HG03571 (cell line): ENCODE measurements at regions not wholly inside any gene's neighbourhood (a gene's known extent, or its start where the extent isn't known, plus 50 kb on each side); places are given as distances from the start of the nearest gene placed in this dataset.

Experiments
- ATAC-seq: cut with Tn5 transposase; IDR thresholded peaks from one replicate; pipeline ENCODE4 v1.9.1; 2021; ENCODE audit not compliant: unreplicated experiment

DNA sequence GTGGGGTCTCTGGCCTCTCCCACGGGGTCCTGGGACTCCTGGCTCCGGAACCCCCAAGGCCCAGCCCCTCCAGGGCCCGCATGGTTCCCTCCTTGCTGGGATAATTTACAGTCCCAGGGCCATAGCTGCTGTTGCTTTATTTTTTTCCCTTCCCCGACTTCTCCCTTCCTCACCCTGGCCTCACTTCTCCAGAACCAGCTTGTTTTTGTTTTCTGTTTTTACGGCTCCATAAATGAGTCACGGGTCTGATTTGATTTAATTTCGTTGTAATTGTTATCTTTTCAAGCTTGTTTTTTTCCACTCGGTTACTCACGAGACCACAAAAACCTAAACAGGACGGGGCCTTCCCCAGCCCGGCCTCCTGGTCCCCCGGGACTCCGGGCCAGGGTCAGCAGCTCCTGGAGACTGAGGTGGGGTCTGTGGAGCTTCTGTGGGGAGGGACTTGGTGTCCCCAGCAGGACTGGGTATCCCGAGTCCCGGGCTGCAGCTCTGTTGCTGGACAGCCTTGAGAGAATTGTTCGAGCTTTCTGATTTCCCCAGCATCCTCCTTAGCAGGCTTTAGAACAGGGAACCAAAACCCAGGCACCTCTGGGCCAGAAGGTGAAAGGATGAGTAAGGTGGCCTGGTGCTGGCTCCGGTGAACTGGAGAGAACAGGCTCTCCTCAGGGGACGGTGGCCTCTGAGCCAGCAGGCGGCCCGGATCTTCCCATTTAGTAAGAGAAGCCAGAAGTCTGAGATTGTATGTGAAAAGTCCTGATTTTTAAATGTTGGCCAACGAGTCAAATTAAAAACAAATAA lies 94.9 kb downstream of the CEBPB start:
- ATAC-seq: no peak

DNA sequence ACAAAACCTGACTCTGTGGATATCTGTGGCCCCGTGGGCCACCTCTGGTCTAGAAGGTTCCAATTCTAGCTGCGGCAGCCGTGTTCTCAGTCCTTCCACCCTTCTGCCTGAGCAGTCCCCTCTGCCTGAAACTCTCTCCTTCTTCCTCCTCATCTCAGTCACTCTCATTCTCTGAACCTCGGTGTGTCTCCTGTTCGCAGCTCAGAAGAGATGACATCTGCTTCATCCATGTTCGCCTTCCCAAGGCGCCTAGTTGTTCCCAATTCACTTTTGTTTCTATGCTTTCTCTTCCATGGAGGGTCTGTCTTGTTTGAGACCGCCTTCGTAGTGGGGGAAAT lies 95.5 kb downstream of the CEBPB start:
- ATAC-seq: no peak

DNA sequence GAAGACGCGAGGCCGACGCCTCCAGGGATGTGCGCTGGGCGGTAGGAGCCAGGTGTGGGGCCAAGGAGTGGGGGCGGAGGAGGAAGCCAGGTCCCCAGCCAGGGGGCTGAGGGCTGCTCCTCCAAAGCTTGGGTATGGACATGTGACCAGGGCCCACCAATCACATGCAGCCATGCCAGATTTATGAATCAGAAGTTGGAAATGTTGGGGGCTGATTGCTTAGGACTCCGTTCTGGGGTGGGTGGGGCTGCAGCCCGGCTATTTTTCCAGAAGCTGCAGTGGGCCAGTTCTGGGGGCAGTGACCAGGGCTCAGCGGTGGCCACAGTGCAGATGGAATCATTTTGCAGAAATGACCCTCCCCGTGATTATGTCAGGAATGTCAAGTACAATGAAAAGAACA lies 96.0 kb downstream of the CEBPB start:
- ATAC-seq: no peak

DNA sequence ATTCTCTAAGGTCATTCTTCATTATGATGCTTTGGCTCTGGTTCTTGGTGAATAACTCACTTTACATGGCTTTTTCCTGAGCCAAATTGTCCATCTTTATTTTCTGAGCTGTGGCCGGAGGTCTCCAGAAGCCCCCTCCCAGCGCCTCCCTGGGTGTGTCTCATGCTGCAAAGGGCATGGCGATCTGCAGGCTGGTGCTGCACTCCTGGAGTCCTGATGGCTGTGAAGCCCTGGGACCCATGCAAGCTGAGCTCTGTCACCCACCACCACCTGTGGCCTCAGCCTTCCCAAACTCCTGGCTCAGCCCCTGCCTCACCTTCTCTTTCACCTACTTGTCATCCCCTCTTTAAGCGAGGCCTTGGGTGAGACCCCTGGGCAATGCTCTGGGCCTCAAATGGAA lies 96.9 kb downstream of the CEBPB start:
- no peak for ATAC-seq

DNA sequence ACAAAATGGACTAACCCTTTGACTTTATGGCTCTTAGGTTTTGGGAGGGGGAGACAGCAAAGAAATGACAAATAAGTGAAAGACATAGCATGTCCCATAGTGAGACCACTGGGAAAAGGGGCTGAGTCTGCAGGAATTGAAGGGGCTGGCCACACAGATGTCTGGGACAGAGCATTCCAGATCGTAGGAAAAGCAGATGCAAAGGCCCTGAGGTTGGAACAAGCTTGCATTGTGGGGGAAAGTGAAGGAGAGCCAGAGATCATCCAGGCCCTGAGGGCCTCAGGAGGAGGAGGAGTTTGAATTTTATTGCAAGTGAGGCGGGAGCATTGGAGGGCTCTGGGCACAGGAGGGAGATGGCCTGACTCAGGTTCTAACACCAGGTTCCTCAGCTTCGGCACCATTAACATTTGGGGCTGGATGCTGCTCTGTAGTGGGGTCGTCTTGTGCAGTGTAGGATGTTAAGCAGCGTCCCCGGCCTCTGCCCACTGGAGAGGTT lies 97.5 kb downstream of the CEBPB start:
- ATAC-seq: no peak

DNA sequence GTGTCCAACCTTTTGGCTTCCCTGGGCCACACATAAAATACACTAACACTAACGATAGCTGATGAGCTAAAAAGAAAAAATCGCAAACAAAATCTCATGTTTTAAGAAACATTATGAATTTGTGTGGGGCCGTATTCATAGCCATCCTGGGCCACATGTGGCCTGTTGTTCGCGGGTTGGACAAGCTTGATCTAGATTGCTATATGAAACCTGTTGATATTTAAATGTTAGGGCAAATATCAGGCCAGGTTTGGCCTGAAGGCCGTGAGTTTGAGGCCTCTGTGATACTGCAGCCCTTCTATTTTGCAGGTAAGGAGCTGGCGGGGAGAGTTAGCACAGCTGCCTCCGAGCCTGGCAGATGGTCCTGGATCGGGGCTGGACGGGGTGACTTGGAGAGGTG lies 99.0 kb downstream of the CEBPB start:
- no peak for ATAC-seq

DNA sequence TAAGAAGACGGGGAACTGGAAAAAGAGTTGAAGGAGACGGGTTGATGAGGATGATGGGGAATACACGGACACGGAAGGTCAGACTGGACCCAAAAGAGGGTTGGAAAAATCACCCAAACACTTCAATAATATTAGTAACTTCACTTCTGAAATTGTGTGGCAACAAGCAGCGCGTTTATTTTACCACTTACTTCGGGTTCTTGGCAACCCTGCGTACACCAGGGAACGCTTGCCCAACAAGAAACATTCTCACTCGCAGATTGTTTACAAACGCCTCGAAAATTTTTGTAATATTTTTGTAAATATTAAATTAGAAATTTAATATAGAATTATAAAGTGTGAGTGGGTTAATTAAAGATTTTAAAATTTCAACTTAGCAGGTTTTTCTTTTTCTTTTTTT lies 99.5 kb downstream of the CEBPB start:
- no peak for ATAC-seq

DNA sequence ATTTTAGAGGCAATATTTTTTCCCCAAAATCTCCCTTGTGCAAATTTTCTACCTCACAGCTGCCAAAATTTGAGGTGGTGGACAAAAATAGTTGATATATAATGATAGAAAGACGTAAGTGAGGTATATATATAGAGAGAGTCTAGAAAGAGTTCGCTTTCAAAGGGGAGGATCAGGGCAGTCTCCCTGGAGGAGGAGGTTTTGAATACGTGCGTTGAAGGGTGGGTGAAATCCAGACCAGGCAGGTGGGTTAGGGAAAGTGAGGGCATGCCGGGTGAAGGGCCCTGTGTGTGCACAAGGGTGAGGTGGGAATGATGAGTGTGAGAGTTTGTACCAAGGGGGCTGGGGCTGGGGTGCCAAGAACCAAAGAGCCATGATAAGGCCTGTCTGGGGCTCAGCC lies 100.2 kb downstream of the CEBPB start:
- ATAC-seq: no peak

DNA sequence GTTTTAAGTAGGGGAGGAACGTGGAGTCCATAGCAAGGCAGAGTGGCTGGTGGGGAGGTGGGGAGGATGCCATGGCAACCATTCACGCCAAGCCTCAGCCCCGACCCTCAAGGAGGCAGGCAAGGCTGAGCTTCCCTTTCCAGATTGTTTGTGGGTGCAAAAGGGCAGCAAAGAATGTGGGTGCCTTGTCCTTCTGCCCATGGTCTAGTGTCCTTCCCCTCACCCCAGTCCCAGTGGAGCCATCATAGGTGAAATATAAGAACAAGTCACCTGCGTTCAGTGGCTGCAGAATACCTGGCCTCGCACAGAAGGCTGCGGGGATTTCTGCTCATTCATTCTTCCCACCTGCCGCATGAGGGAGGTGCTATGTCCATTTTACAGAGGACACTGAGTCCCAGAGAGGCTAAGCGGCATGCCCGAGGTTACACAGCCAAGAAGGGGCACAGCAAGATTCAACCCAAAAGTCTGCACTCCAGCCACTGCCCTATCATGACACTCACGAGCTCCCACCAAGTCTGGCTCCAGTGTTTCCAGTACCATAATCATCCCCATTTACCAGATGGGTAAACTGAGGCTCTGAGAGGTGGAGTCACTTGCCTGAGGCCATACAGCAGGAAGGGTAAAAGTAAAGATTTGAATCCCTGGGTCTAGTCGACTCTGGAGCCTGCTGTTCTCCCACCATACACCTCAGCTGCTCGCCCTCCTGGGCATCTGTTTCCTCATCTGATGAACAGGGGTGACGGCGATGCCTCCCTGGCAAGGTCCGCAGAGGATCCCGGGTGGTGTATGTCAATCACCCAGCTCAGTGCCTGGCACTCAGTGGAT lies 100.8 kb downstream of the CEBPB start:
- ATAC-seq: no peak

DNA sequence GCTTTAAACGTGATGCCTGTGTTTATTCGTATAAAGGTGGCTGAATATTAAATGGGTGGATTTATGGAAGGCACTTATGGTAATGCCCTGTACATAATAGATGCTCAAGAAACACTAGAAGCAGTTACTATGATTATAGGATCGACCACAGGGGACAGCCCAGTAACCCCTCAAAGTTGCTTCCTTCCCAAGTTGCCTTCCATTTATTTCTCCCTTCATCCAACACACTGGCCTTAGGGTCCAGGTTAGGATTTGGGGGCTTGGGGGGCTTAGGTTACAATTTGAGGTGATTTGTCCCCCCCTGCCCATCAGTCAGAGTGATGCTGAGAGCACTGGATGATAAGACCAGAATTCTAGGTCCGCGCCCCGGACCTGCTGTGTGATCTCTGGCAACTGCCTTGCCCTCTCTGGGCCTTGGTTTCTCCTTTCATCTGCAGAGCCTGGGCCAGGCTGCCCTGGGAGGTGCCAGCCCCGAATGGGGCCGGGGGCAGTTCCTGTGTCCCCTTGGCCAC lies 101.5 kb downstream of the CEBPB start:
- ATAC-seq: no peak

DNA sequence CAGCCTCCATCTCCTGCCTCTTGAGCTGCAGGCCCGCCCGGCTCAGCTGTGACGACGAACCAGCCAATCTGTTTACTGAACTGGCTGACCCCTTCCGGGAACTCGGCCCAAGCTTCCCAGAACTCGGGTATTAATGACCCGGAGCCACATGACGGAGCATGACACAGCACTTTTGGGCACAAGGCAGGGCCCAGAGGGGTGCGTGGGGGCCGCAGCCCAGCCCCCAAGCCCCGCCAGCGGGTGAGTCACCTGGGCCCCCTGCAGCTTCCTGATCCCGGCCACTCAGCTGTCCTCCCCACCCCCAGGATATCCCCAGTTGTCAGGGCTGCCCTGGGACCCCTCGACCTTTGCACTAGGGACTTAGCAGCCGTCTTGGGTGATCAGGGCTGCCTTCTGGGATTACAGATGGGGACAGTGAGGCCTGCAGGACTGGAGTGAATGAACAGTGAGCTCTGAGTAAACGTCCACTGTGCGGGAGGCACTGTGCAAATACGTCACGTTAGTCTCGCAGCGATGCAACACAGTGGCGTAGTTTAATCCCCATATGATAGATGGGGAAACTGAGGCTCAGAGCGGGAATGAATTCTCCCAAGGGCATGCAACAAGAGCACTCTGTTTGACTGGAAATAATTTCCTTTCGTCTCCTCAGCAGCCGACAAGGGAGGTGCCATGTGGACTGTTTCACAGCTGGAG lies 102.1 kb downstream of the CEBPB start:
- ATAC-seq: no peak

DNA sequence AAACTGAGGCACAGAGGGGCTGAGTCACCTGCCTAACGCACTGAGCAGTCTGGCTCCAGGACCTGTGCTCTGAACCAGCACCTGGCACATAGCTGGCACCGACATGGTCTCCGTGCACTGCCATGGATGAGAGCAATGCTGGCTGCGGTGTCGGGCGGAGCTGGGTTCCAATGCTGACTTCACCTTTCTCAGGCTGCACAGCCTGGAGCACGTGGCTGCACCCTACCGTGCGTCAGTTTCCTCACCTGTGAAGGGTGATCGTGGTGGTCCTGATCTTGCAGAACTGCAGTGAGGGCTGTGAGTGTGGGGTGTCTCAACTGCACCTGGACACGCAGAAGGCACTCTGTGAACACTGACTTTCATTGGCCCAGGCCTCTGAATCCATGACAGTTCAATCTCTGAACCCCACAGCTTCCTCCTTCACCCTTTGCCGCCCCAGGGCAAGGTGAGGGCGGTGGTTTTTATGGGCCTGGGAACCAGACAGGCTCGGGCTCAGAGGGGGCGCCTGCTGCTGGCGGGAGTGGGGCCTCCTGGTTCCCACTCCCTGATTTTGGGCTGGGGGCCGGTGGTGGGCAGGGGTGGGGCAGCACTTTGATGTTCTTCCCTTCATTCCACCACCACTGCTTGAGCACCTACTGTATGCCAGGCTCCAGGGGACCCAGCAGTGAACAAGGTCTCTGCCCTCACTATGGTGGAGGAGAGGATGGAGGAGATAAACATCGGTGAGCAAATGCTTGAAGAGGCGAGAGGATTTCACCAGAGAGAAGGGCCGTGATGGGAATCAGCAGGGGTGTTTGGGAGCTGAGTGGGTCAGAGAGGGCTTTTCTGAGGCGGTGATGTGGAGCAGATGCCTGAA lies 102.9 kb downstream of the CEBPB start:
- no peak for ATAC-seq

DNA sequence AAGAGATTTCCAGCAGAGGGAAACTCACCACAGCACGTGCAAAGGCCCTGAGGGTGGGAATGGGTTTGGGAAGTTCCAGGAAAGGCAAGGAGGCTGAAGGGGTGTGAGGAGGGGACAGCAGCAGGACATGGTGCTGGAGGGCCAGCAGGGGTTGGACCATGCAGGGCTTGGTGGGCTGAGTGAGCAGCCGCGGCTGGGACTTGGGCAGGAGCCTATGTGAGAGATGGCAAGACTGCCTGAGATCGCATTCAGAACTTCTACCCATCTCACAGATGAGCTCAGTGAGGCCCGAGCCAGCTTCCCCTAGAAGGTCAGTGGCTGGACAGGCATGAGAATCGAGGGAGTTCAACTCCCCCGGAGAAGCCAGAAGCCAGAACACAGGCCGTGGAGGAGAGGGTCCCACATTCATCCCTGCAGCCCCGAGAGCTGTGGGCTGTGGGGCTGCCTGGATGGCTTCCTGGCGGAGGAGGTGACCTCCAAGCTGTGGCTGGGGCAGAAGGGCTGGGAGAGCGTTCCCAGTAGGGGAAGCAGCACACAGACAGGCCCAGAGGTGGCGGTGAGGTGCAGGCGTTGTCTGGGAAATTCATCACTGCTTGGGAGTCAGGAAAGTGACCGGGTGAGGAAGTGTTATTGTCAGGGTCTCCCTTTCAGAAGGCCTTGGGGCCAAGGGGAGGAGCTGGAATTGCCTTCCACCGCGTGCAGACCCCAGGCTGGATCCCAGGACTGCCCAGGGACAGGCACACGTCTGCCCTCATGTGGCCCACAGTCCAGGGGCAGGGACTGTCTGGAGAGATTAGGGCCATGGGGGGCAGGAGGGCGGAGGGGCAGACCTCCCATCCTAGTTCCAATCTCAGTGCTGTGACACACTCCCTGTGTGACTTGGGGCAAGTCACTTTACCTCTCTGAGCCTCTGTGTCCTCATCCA lies 103.8 kb downstream of the CEBPB start:
- no peak for ATAC-seq

DNA sequence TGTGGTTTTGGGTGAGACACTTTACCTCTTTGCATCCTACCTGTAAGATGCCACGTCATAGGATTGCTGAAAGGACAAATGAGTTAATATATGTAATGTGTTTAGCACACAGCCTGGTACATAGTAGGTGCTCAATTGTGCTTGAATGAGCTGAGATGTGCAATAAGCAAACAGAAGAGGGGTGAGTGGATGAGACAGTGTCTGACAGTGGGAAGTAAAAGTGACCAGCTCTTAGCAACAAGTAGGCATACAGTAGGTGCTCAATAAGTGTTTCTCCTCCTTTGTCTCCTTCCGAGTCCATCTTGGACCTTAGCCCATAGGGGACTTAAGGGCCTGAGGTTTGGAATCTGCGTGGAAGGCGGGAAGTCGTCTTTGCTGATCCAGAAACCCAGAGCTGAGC lies 104.7 kb downstream of the CEBPB start:
- ATAC-seq: no peak

DNA sequence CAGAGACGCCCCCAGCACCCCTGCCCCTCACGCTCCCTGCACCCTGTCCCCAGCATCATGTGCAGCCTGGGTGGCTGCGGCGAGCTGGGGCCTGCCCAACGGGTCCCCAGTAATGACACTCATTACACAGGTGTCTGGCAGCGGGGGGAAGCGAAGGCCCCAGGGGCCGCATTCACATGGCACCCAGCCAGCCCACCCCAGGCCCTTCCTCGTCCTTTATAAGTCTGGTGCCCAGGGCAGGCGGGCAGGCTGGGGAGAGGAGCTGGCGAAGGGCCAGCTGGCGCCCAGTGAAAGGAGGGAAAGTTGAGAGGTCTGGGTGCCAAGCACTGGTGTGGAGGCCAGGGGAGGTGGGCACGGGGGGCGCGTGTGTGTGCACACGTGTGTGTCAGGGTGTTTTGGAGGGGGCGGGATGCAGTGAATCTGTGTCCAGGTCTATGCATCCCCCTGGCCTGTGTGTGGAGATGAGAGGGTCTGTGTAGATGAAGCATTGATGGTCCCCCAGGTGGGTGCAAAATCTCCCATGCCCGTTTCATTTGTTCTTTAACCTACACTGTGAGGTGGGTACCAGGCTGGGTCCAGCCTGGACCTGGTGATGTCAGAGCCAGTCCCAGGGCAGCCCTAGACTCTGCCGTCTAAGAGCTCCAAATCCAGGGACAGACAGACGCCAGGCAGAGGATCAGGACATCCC lies 105.3 kb downstream of the CEBPB start:
- no peak for ATAC-seq

DNA sequence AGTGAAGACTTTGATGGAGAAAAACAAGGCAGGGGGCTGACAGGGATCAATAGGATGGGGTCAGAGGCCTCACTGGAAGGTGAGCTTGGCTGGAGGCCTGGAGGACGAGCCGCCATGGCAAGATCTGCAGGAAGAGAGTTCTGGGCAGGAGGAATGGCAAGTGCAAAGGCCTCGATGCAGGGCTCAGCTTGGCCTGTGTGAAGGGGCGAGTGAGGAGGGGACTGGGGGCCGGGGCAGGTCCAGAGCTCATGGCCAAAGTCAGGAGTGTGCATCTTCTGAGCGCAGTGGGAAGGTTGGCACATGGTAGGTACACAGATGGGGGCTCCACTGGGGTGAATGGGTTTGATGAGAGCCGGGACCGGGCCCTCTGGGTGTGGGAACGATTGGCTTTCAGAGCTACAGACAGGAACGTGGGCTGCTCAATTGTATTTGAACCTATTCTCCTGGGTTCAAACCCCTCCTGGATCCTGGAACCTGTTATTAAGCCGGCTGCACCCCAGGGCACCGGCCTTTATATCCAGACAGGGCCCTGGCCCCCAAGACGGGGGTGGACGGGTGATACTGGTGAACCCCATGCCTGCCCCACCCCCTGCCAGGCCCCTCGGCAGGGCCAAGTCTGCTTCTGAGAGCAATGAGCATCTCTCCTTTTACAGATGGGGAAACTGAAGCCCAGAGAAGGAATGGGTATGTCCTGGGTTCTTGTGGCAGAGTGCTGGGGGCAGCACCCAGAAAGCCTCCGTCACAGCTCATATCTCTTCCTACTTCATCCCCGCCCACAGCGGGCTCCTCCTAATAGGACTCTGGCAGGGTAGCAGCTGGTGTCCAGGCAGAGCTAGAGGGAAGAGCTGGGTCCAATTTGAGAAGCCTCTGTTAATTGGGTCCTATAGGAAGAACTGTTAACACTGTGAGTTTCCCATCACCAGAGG lies 106.1 kb downstream of the CEBPB start:
- ATAC-seq: no peak

DNA sequence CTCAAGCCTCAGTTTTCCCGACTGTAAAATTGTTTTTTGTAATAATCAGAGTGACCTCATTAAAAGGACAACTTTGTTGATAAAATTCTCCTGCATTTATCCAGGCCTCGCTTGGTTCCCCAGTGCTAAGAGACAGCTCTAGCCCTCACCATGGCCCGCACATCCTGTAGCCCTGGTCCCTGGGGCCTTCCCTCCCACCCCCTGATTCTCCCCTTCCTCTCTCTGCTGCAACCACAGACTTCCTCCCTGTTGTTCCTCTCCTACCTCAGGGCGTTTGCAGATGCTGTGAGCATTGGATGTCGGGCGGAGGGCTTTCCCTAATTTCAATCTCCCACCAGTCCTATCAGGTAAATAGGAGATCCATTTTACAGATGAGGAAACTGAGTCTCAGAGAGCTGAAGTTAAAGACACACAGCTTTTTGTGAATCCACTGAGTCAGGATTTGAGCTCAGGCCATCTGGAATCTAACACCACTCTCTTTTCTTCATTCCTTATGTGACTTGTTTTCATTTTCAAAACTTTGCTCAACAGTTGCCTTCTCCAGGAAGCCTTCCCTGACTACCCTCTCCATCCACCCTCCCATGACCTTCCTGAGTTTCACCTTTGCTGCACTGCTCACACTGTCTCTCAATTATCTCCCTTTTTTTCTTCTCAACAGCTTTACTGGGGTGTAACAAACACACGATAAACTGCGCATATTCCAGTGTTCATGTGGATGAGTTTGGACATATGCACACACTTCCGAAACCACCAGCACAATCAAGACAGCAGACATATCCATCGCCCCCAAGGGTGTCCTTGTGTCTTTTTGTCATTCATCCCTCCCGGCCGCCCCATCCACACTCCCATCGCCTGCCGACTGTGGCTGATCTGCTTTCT lies 107.1 kb downstream of the CEBPB start:
- no peak for ATAC-seq
